ENCODE measurements at regions not wholly inside any gene's neighbourhood (a gene's known extent, or its start where the extent isn't known, plus 50 kb on each side); places are given as distances from the start of the nearest gene placed in this dataset.

GRCh38 chr5:145499483-145499882, 335.7 kb downstream of the PRELID2 start:
- DNase-seq, result no peak

GRCh38 chr5:145497052-145497451, 338.1 kb downstream of the PRELID2 start:
- no peak for DNase-seq

- no peak for DNase-seq
These were observed 339.4 kb downstream of the PRELID2 start for GRCh38 chr5:145495741-145496140.

- DNase-seq, result no peak
These were observed 339.9 kb downstream of the PRELID2 start for GRCh38 chr5:145495196-145495595.

- no peak for DNase-seq
These were observed 341.7 kb downstream of the PRELID2 start for GRCh38 chr5:145493435-145493834.

GRCh38 chr5:145489516-145489915, 345.6 kb downstream of the PRELID2 start:
- no peak for DNase-seq

- DNase-seq, result no peak
These were observed 351.0 kb downstream of the PRELID2 start for GRCh38 chr5:145484158-145484557.

- no peak for DNase-seq
These were observed 351.9 kb downstream of the PRELID2 start for GRCh38 chr5:145483212-145483611.

- no peak for DNase-seq
These were observed 355.3 kb downstream of the PRELID2 start for GRCh38 chr5:145479857-145480256.

- DNase-seq, result no peak
These were observed 355.9 kb downstream of the PRELID2 start for GRCh38 chr5:145479271-145479670.

GRCh38 chr5:145478651-145479050, 356.5 kb downstream of the PRELID2 start:
- DNase-seq, result no peak

- DNase-seq, result no peak
These were observed 362.0 kb downstream of the PRELID2 start for GRCh38 chr5:145473042-145473642.

GRCh38 chr5:145471831-145472612, 363.1 kb downstream of the PRELID2 start:
- DNase-seq, result no peak

- no peak for DNase-seq
These were observed 364.1 kb downstream of the PRELID2 start for GRCh38 chr5:145471026-145471425.

- no peak for DNase-seq
These were observed 364.7 kb downstream of the PRELID2 start for GRCh38 chr5:145470396-145470979.

- no peak for DNase-seq
These were observed 367.7 kb downstream of the PRELID2 start for GRCh38 chr5:145467446-145467845.

- no peak for DNase-seq
These were observed 368.6 kb downstream of the PRELID2 start for GRCh38 chr5:145466533-145466932.

- no peak for DNase-seq
These were observed 369.5 kb downstream of the PRELID2 start for GRCh38 chr5:145465474-145466263.

GRCh38 chr5:145464171-145464570, 371.0 kb downstream of the PRELID2 start:
- DNase-seq, result no peak

- DNase-seq, result no peak
These were observed 371.5 kb downstream of the PRELID2 start for GRCh38 chr5:145463634-145464033.

GRCh38 chr5:145462525-145462924, 372.6 kb downstream of the PRELID2 start:
- no peak for DNase-seq

- DNase-seq, result no peak
These were observed 384.8 kb downstream of the PRELID2 start for GRCh38 chr5:145450286-145450885.

- no peak for DNase-seq
These were observed 385.3 kb downstream of the PRELID2 start for GRCh38 chr5:145449794-145450193.
